ENCODE measurements at regions not wholly inside any gene's neighbourhood (a gene's known extent, or its start where the extent isn't known, plus 50 kb on each side); places are given as distances from the start of the nearest gene placed in this dataset.

DNA sequence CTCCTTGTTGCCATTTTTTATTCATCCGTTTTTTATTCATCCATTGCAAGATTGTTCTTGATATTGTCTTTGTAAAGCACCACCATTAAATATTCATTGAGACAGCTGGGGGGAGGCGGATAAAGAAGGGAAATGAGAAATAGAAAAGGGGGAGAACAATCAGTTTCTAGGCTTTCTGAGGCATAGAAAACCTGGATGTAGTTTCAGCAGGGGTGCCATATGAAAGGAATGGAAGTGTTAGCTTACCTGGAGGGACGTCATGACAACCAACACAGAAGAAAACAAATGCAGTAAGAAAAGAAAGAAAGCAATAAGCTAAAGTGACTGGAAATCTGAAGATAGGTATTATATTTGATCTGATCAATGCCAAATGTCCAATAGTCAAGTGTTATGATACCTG, 276.1 kb downstream of the GASK1B start:
- TF ChIP-seq, protein P1, sequence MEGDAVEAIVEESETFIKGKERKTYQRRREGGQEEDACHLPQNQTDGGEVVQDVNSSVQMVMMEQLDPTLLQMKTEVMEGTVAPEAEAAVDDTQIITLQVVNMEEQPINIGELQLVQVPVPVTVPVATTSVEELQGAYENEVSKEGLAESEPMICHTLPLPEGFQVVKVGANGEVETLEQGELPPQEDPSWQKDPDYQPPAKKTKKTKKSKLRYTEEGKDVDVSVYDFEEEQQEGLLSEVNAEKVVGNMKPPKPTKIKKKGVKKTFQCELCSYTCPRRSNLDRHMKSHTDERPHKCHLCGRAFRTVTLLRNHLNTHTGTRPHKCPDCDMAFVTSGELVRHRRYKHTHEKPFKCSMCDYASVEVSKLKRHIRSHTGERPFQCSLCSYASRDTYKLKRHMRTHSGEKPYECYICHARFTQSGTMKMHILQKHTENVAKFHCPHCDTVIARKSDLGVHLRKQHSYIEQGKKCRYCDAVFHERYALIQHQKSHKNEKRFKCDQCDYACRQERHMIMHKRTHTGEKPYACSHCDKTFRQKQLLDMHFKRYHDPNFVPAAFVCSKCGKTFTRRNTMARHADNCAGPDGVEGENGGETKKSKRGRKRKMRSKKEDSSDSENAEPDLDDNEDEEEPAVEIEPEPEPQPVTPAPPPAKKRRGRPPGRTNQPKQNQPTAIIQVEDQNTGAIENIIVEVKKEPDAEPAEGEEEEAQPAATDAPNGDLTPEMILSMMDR (IDR thresholded peaks at IDR 0.05; ENCODE audit: low read depth, low read length) = no peak
- no peak for TF ChIP-seq EZH2phosphoT487 (IDR thresholded peaks at IDR 0.05; ENCODE audit: low read depth)
